Gastrocnemius medialis (tissue), 4 donors: ENCODE measurements at regions not wholly inside any gene's neighbourhood (a gene's known extent, or its start where the extent isn't known, plus 50 kb on each side); places are given as distances from the start of the nearest gene placed in this dataset.

Experiments
- CTCF ChIP-seq, 5 experiments: fragments of 450-650 bp in 3 of 5; fragments of 200-600 bp in 2 of 5; sonication (generic) in 2 of 5; IDR thresholded peaks in 4 of 5; conservative IDR thresholded peaks in 1 of 5; 1 replicate in 4 of 5; 2 replicates in 1 of 5; pipeline ENCODE4 v1.5.1; 2016 to 2019; ENCODE audit warnings: antibody characterized with exemption in 5 of 5, mild to moderate bottlenecking in 3 of 5, moderate library complexity in 3 of 5
- POLR2A ChIP-seq, 2 donors: fragments of 450-650 bp; IDR thresholded peaks; one replicate each; pipeline ENCODE4 v1.6.1; 2017; ENCODE audit warnings: antibody characterized with exemption in 2 of 2, mild to moderate bottlenecking in 2 of 2, moderate library complexity in 2 of 2

DNA sequence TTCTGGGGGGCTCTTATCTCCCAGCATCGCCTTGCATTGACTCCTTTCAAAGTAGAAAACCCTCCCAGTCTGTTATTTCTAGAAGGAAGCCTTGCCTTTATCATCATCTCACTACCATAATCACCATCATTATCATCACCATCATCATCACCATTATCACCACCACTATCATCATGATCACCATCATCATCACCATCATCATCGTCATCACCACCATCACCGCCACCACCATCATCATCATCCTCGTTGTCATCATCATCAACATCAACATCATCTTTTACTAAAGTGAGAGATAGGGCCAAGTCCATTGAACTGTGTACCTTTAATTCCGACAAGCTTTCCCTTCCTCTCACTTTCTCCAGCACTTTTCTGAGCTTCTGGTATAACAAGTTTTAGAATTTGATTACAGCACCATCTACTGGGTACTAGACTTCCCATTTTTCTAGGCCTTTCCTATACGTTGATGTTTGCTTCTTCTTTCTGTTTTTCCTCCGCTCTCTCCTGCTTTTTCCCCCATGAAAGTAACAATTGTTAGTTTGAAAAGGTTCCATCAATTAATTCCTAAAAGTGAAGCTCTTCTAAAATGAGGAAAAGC, 226.4 kb downstream of the BUB3 start:
- TF ChIP-seq CTCF (IDR thresholded peaks at IDR 0.05 in 4 of 5, conservative IDR thresholded peaks at IDR 0.05 in 1 of 5) (no peak), POLR2A (IDR thresholded peaks at IDR 0.05) (no peak)
